SU-DHL-6 (cell line): ENCODE measurements at regions not wholly inside any gene's neighbourhood (a gene's known extent, or its start where the extent isn't known, plus 50 kb on each side); places are given as distances from the start of the nearest gene placed in this dataset.

ENCODE experiments used
- H2AFZ ChIP-seq: fragments of 200-600 bp; sonication (generic); 2 replicates; pipeline ENCODE4 v1.6.1; 2014; ENCODE audit warnings: low read depth, mild to moderate bottlenecking, moderate library complexity, mixed read lengths, antibody characterized with exemption, low read length; ENCODE audit not compliant: severe bottlenecking
- H3F3A ChIP-seq: fragments of 200-600 bp; shearing (Covaris generic); 2 replicates; pipeline ENCODE4 v1.6.0; 2016; ENCODE audit warnings: antibody characterized with exemption, mild to moderate bottlenecking; ENCODE audit not compliant: insufficient read depth
- H3K27ac ChIP-seq: fragments of 200-600 bp; sonication (generic); 2 replicates; pipeline ENCODE4 v1.5.1; 2016; ENCODE audit warnings: low read depth, mild to moderate bottlenecking, low read length, moderate library complexity, mixed read lengths
- H3K27me3 ChIP-seq: fragments of 200-600 bp; sonication (generic), shearing (Covaris generic); 2 replicates; pipeline ENCODE4 v1.6.0; 2014; ENCODE audit warnings: mild to moderate bottlenecking, low read length
- H3K36me3 ChIP-seq: fragments of 200-600 bp; sonication (generic); 2 replicates; pipeline ENCODE4 v1.6.1; 2014; ENCODE audit warnings: mild to moderate bottlenecking, low read length, mixed read lengths
- H3K4me2 ChIP-seq: fragments of 300-600, 200-600 bp; shearing (Covaris generic), sonication (generic); 2 replicates; pipeline ENCODE4 v1.6.0; 2014; ENCODE audit warnings: low read length, low read depth, mild to moderate bottlenecking; ENCODE audit not compliant: poor library complexity, severe bottlenecking
- H3K4me3 ChIP-seq: fragments of 200-600 bp; sonication (generic); 2 replicates; pipeline ENCODE4 v1.5.1; 2014; ENCODE audit warnings: antibody characterized with exemption, low read length, mild to moderate bottlenecking, mixed read lengths; ENCODE audit not compliant: insufficient read depth, poor library complexity, severe bottlenecking
- H3K79me2 ChIP-seq: fragments of 200-600 bp; sonication (generic); 2 replicates; pipeline ENCODE4 v1.6.1; 2014; ENCODE audit warnings: mild to moderate bottlenecking, low read length, moderate library complexity; ENCODE audit not compliant: insufficient read depth
- H3K9ac ChIP-seq: fragments of 200-600 bp; sonication (generic); 2 replicates; pipeline ENCODE4 v1.7.0; 2014; ENCODE audit warnings: mild to moderate bottlenecking, low read length
- H3K9me2 ChIP-seq: fragments of 200-600 bp; sonication (generic); replicated peaks from 2 replicates; pipeline ENCODE4 v1.6.1; 2014; ENCODE audit warnings: low read length; ENCODE audit not compliant: insufficient read depth
- H3K9me3 ChIP-seq: fragments of 200-600 bp; sonication (generic); 2 replicates; pipeline ENCODE4 v1.6.1; 2014; ENCODE audit warnings: low read length, mixed read lengths; ENCODE audit not compliant: insufficient read depth
- H4K20me1 ChIP-seq: fragments of 200-600 bp; sonication (generic); 2 replicates; pipeline ENCODE4 v1.6.1; 2014; ENCODE audit warnings: low read depth, mild to moderate bottlenecking, antibody characterized with exemption, low read length, moderate library complexity, mixed read lengths
- CTCF ChIP-seq: fragments of 200-600 bp; sonication (generic); IDR thresholded peaks from one replicate; pipeline ENCODE4 v1.5.1; 2017; ENCODE audit warnings: antibody characterized with exemption, mild to moderate bottlenecking, low read length, moderate library complexity; ENCODE audit not compliant: insufficient read depth, poor library complexity, severe bottlenecking
- EZH2phosphoT487 ChIP-seq: fragments of 200-600 bp; sonication (generic), shearing (Covaris generic); conservative IDR thresholded peaks from 2 replicates; pipeline ENCODE4 v1.6.1; 2018; ENCODE audit warnings: mild to moderate bottlenecking, antibody characterized with exemption, low read length, moderate library complexity, mixed read lengths

GRCh38 chr17:73942703-73943415 is 260.6 kb upstream of the RPL38 start:
- Histone ChIP-seq H3F3A (no peaks in the 10 kb centered on the region), H3K27ac (no peak overlapping the region), H3K9me3 (no peaks in the 10 kb centered on the region), H4K20me1 (no peaks in the 10 kb centered on the region), H3K79me2 (no peaks in the 10 kb centered on the region), H3K9me2 (no peaks in the 10 kb centered on the region), H3K36me3 (no peaks in the 10 kb centered on the region), H3K4me2 (no peak overlapping the region), H3K9ac (no peak overlapping the region), H2AFZ (no peak overlapping the region), H3K4me3 (no peak overlapping the region), H3K27me3 (no peaks in the 10 kb centered on the region)
- TF ChIP-seq EZH2phosphoT487 (no peak), CTCF (no peak)

DNA sequence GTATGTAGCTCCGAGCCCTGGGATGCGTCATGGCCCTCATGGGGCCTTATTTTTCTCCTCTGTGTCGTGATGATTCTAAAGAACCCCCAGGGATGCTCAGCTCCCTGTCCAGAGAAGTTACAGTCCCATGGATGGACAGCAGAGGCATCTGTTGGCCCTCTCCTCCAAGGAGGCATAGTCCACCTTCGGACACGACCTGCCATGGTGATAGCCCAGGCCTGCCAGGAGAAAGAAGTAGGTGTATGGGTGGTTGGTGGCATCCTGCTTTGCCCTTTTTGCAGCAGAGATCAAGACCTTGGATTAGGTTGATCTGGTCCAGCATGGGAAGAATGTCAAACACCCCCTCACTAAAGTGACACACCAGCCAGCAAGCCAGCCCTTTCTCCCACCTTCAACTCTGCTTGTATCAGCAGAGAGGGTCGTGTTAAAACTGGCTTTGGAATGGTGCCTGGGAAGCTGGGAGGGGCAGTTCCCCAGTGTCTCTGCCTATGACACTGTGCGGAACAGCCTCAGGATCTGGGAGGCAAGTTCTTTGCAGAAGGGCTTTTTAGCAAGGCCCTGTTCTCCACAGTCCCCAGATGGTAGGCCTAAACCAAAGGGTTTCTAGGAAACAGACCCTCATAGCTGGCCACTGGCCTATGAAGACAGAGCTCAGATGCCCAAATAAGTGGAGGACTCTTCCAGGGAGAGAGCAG is 259.9 kb upstream of the RPL38 start:
- no peaks in the 10 kb centered on the region for H3F3A ChIP-seq
- no peak overlapping the region for H3K4me2 ChIP-seq
- H3K36me3 ChIP-seq = no peaks in the 10 kb centered on the region
- H3K9me3 ChIP-seq = no peaks in the 10 kb centered on the region
- no peak overlapping the region for H3K4me3 ChIP-seq
- H3K9me2 ChIP-seq = no peaks in the 10 kb centered on the region
- no peaks in the 10 kb centered on the region for H4K20me1 ChIP-seq
- H3K9ac ChIP-seq = no peak overlapping the region
- no peak overlapping the region for H2AFZ ChIP-seq
- H3K79me2 ChIP-seq = no peaks in the 10 kb centered on the region
- no peak overlapping the region for H3K27ac ChIP-seq
- H3K27me3 ChIP-seq = no peaks in the 10 kb centered on the region
- TF ChIP-seq CTCF = no peak
- TF ChIP-seq EZH2phosphoT487 = no peak

GRCh38 chr17:73944366-73944765 is 259.1 kb upstream of the RPL38 start:
- Histone ChIP-seq H2AFZ (no peak overlapping the region), H3K9ac (no peak overlapping the region), H3K4me3 (no peak overlapping the region), H3K9me2 (no peaks in the 10 kb centered on the region), H3F3A (no peaks in the 10 kb centered on the region), H4K20me1 (no peaks in the 10 kb centered on the region), H3K4me2 (no peak overlapping the region), H3K27ac (no peak overlapping the region), H3K79me2 (no peaks in the 10 kb centered on the region), H3K9me3 (no peaks in the 10 kb centered on the region), H3K36me3 (no peaks in the 10 kb centered on the region), H3K27me3 (no peaks in the 10 kb centered on the region)
- no peak for TF ChIP-seq CTCF
- TF ChIP-seq EZH2phosphoT487 = no peak
